Epithelial cell of esophagus (primary cell): ENCODE measurements at regions not wholly inside any gene's neighbourhood (a gene's known extent, or its start where the extent isn't known, plus 50 kb on each side); places are given as distances from the start of the nearest gene placed in this dataset.

Experiments
- DNase-seq: peaks from one replicate; pipeline ENCODE4 v3.0.0; 2010; ENCODE audit warnings: low read depth
- H3K4me3 ChIP-seq: 2 replicates; pipeline ENCODE4 v1.5.1; 2011; ENCODE audit warnings: mild to moderate bottlenecking, low read length, control low read depth
- TF ChIP-seq, protein P1 (sequence below): IDR thresholded peaks from 2 replicates; pipeline ENCODE4 v1.5.1; 2011; ENCODE audit warnings: low read depth, mild to moderate bottlenecking, low read length, control low read depth, inconsistent platforms; ENCODE audit not compliant: insufficient read depth; ENCODE audit errors: missing control alignments

DNA sequence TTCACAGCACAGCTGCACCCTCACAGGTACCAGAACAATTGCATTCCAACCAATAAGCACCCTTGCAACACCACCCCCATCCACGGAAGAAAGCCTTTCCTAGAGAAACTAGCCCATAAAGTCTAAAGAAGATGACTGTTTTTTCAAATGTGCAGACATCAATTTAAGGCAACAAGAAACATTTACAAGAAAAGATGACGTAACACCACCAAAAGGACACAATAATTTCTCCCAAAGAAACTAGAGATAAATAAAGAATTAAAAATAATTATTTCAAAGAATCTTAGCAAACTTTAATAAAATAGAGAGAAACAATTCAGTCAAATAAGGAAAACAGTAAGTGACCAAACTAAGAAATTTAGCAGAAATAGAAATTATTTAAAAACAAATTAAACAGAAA is 352.3 kb upstream of the ATXN7L3B start:
- no peak overlapping the region for H3K4me3 ChIP-seq
- TF ChIP-seq, protein P1, sequence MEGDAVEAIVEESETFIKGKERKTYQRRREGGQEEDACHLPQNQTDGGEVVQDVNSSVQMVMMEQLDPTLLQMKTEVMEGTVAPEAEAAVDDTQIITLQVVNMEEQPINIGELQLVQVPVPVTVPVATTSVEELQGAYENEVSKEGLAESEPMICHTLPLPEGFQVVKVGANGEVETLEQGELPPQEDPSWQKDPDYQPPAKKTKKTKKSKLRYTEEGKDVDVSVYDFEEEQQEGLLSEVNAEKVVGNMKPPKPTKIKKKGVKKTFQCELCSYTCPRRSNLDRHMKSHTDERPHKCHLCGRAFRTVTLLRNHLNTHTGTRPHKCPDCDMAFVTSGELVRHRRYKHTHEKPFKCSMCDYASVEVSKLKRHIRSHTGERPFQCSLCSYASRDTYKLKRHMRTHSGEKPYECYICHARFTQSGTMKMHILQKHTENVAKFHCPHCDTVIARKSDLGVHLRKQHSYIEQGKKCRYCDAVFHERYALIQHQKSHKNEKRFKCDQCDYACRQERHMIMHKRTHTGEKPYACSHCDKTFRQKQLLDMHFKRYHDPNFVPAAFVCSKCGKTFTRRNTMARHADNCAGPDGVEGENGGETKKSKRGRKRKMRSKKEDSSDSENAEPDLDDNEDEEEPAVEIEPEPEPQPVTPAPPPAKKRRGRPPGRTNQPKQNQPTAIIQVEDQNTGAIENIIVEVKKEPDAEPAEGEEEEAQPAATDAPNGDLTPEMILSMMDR, result no peak
- no peak for DNase-seq

DNA sequence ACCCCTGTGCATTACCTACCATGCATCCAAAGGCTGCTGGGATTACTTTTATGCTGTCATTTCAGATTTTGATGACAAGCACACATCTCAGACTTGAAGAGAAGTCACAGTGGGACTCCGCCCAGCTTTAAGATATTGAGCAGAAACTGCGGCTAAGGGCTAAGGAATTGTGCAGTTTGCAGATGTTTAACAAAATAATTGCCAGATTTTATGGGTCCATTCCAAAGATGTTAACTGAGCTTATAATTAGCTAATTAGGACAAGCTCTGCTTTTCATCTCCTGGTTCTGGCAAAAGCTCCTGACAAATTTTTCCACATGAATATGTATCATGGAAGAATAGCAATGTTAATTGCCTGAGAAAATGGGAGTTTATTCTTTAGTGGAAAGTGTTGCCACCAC is 344.4 kb upstream of the ATXN7L3B start:
- H3K4me3 ChIP-seq, result no peak overlapping the region
- no peak for DNase-seq
- TF ChIP-seq, protein P1, result no peak

DNA sequence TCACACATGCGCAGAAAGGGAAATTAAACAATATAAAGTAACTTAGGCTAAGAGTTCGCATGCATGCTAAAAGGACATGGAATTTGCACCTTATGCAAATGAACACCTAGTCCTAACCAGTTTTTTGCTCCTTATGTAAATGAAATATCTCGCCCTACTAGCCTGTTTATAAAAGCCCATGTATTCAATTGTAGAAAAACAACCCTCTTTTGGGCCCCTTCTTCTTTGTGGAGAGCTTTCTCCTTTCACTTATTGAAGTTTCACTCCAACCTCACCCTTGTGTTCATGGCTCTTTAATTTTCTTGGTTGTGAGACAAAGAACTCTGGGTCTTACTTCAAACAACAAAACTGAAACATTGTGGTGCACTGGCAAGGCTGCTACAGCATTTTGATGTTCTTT is 333.4 kb upstream of the ATXN7L3B start:
- no peak for DNase-seq
- TF ChIP-seq, protein P1, result no peak
- no peak overlapping the region for H3K4me3 ChIP-seq

DNA sequence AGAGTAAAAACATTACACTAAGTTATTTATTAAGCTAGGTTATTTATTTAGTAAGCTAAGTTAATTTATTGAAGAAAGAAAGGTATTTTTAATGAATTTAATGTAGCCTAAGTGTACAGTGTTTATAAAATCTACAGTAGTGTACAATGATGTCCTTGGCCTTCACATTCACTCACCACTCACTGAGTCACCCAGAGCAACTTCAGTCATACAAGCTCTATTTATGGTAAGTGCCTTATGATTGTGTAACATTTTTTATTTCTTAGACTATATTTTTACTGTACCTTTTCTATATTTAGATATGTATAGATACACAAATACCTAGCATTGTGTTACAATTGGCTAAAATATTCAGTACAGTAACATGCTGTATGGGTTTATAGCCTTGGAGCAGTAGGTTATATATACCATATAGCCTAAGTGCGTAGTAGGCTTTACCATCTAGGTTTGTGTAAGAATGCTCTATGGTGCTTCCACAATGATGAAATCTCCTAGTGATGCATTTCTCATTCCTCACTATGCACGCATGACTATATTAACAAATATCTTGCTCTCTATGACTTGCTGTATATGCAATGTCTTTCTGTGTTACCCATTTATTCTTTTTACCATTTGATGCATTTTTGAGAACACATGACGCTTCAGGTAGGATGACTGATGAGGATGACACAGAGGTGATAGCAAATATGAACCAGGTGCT is 309.6 kb upstream of the ATXN7L3B start:
- DNase-seq, result peak; percentile 72
- no peak overlapping the region for H3K4me3 ChIP-seq
- TF ChIP-seq, protein P1, result no peak

DNA sequence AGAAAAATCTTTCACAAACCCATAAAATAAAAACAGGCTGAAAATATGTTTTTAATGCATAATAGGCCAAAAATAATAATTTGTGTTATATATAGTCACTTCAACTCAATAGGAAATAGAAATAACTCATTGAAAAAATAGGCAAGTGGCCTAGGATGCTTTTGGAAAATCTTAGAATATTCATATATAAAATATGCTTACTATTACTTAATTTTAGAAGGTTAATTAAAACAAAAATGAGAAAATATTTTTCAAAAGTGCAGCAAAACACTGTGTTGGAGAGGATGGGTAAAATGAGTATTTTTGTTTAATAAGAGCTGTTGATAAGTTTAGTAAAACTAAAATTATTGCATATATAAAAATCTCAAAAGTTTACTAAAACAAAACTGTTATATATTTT is 308.0 kb upstream of the ATXN7L3B start:
- no peak for DNase-seq
- H3K4me3 ChIP-seq, result no peak overlapping the region
- TF ChIP-seq, protein P1, result no peak

DNA sequence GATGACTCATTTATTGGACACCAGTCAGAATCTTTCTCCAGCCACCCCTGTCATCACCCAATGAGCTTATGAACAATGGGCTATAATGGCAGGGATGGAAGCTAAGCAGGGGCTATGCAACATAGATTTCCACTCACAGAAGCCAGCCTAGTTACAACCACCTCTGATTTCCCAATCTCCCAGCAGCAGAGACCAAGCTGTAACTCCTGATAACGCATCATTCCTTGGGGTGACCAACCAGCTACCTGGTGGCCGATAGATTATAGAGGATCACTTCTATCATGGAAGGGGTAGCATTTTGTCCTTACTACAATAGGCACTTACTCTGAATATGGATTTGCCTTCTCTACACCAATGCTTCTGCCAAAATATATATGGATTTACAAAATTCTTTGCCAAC is 302.3 kb upstream of the ATXN7L3B start:
- no peak for DNase-seq
- TF ChIP-seq, protein P1, result no peak

DNA sequence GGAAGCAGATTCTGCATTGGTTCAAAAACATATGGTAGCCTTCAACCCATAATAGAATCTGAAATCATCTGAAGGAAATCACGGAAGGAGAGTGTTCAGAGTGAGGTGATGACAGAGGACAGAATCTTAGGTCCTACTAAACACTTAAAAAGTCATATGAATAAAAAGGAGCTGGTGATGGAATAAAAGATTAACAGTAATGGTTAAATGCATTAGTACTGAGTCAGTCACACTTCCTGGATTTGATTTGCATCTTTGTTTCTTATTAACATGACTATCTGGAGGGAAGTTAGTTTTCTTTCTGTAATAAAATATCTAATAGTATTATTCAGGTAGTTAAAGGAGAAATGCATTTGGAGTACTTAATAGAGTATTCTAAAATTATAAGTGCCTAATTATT is 296.3 kb upstream of the ATXN7L3B start:
- TF ChIP-seq, protein P1, result no peak
- no peak for DNase-seq
- no peak overlapping the region for H3K4me3 ChIP-seq

More for the DNA sequence above, 302.3 kb upstream of the ATXN7L3B start:
- no peak overlapping the region for H3K4me3 ChIP-seq
